Left lung (tissue), 4 donors: ENCODE measurements at regions not wholly inside any gene's neighbourhood (a gene's known extent, or its start where the extent isn't known, plus 50 kb on each side); places are given as distances from the start of the nearest gene placed in this dataset.

Experiments
- ATAC-seq: fragments of 200-7000 bp; cut with Tn5 transposase; one replicate; pipeline ENCODE4 v1.9.1; 2020; ENCODE audit warnings: moderate library complexity
- DNase-seq, 4 donors: peaks; one replicate each; pipeline ENCODE4 v3.0.0-alpha.2; 2013 to 2020
- H3K27ac ChIP-seq, 2 donors: fragments of 200-600 bp; sonication (generic) in 1 of 2; one replicate each; pipeline versions ENCODE4 v1.5.0 to v1.8.0; 2020 to 2021
- H3K27me3 ChIP-seq, 2 donors: fragments of 200-600 bp; sonication (generic) in 1 of 2; one replicate each; pipeline versions ENCODE4 v1.5.0 to v1.8.0; 2020 to 2021
- H3K36me3 ChIP-seq, 2 donors: fragments of 200-600 bp; sonication (generic) in 1 of 2; one replicate each; pipeline versions ENCODE4 v1.5.0 to v1.8.0; 2020 to 2021
- H3K4me1 ChIP-seq, 2 donors: fragments of 200-600 bp; one replicate each; pipeline ENCODE4 v1.8.0; 2021
- H3K4me3 ChIP-seq, 2 donors: fragments of 200-600 bp; sonication (generic) in 1 of 2; one replicate each; pipeline versions ENCODE4 v1.5.0 to v1.8.0; 2020 to 2021; ENCODE audit warnings: mild to moderate bottlenecking in 1 of 2
- H3K9me3 ChIP-seq, 2 donors: fragments of 200-600 bp; sonication (generic) in 1 of 2; one replicate each; pipeline versions ENCODE4 v1.5.0 to v1.8.0; 2020 to 2021
- CTCF ChIP-seq, 2 donors: fragments of 200-600 bp; sonication (generic) in 1 of 2; IDR thresholded peaks; one replicate each; pipeline versions ENCODE4 v1.5.0 to v1.8.0; 2021; ENCODE audit warnings: antibody characterized with exemption in 2 of 2
- intact Hi-C, 2 donors: fragments of 100-400 bp; cut with DNase I; formaldehyde crosslinking; loops; one replicate each; pipeline versions ENCODE4 v1.11.2 to v1.14.2; 2022
- donor health status: DM: no; HTN: yes; CAD: no.
- donor health status: DM: no; HTN: no; CAD: no.

GRCh38 chr13:90237852-90238251, 1109.6 kb upstream of the MIR17HG start:
- no peak overlapping the region for H3K27ac ChIP-seq
- no peak for TF ChIP-seq CTCF (IDR thresholded peaks at IDR 0.05)
- H3K9me3 ChIP-seq: peaks cover 0 to 2% of the 10 kb centered on the region in 2 donors
- intact Hi-C loops: no loop called here
- no peaks in the 10 kb centered on the region for H3K27me3 ChIP-seq
- DNase-seq: no peak
- no peaks in the 10 kb centered on the region for H3K36me3 ChIP-seq
- no peaks in the 10 kb centered on the region for H3K4me1 ChIP-seq
- no peak overlapping the region for H3K4me3 ChIP-seq
- no peak for ATAC-seq

DNA sequence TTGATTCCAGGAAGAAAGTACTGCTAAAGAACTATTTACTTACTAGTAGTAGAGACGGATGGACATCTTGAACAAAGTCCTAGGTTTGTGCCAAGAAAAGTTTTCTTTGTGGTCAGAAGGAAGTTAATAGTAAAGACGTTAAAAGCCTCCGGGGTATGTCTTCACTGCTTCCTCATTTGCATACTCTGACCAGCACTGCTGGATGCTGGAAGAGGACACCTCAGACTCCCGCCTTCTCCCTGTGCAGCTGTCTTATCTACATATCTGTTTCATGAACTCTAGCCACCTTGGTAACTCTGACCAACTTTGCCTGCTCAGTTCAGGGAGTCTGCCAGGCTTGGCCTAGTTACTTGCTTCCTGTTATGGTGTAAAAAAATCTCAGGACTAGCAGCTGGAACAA, 1109.1 kb upstream of the MIR17HG start:
- no peak for TF ChIP-seq CTCF (IDR thresholded peaks at IDR 0.05)
- H3K9me3 ChIP-seq: no peaks in the 10 kb centered on the region
- H3K4me3 ChIP-seq: no peak overlapping the region
- H3K27ac ChIP-seq: no peak overlapping the region
- ATAC-seq (no peak), DNase-seq (no peak)
- intact Hi-C loops: no loop called here
- no peaks in the 10 kb centered on the region for H3K27me3 ChIP-seq
- H3K36me3 ChIP-seq: no peaks in the 10 kb centered on the region
- H3K4me1 ChIP-seq: no peaks in the 10 kb centered on the region

DNA sequence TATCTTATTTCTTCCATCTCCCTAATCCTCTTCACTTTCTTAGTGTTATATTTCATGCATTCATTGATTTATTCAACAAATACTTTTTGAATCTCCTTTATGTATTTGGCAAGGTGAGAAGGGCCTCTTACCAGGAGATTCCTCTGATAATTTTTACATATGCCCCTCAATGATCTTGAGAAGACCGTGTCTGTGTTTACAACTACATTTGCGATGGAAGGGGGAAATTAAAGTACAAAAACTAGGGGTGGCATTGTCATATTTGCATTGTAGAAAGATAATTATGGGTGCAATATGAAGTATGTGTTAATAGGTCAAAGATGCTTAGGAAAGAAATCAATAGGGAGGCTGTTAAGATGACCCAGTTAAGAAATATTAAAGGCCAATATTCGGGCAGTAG, 1108.4 kb upstream of the MIR17HG start:
- DNase-seq: no peak
- intact Hi-C loops: no loop called here
- no peaks in the 10 kb centered on the region for H3K4me1 ChIP-seq
- H3K9me3 ChIP-seq: no peaks in the 10 kb centered on the region
- ATAC-seq: no peak
- no peak overlapping the region for H3K27ac ChIP-seq
- H3K4me3 ChIP-seq: no peak overlapping the region
- no peaks in the 10 kb centered on the region for H3K27me3 ChIP-seq
- no peaks in the 10 kb centered on the region for H3K36me3 ChIP-seq
- TF ChIP-seq CTCF (IDR thresholded peaks at IDR 0.05): no peak

GRCh38 chr13:90246005-90246404, 1101.5 kb upstream of the MIR17HG start:
- ATAC-seq: no peak
- intact Hi-C loops: no loop called here

GRCh38 chr13:90246687-90247345, 1100.7 kb upstream of the MIR17HG start:
- DNase-seq (no peak), ATAC-seq (no peak)
- H3K4me1 ChIP-seq: no peaks in the 10 kb centered on the region
- H3K9me3 ChIP-seq: peaks cover 0 to 8% of the 10 kb centered on the region in 2 donors
- TF ChIP-seq CTCF (IDR thresholded peaks at IDR 0.05): no peak
- H3K27ac ChIP-seq: no peak overlapping the region
- intact Hi-C loops: no loop called here
- H3K4me3 ChIP-seq: no peak overlapping the region
- H3K27me3 ChIP-seq: no peaks in the 10 kb centered on the region
- H3K36me3 ChIP-seq: no peaks in the 10 kb centered on the region

More at GRCh38 chr13:90246005-90246404, 1101.5 kb upstream of the MIR17HG start:
- Histone ChIP-seq H3K9me3 (peaks cover 0 to 7% of the 10 kb centered on the region in 2 donors), H3K4me3 (no peak overlapping the region), H3K4me1 (no peaks in the 10 kb centered on the region), H3K27me3 (no peaks in the 10 kb centered on the region), H3K27ac (no peak overlapping the region), H3K36me3 (no peaks in the 10 kb centered on the region)
- DNase-seq: no peak
- no peak for TF ChIP-seq CTCF (IDR thresholded peaks at IDR 0.05)
